ENCODE measurements at regions not wholly inside any gene's neighbourhood (a gene's known extent, or its start where the extent isn't known, plus 50 kb on each side); places are given as distances from the start of the nearest gene placed in this dataset.

DNA sequence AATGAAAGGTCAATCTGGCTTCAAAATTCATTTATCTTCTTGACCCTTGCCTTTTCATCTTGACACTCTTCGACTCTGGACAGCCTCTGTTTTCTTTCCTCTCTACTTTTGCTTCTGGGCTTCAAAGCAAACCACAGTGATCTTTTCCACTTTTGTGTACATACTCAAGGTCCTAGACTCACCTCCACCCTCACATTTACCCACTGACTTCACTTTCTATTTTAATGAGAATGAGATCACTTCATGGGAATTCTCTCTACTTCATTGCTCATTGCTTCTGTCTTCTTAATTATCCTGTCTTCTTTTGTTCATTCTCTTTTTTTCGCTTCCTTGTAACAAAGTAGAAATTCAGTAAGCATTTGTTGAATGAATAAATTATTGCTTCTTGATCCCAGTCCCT is 330.1 kb upstream of the HAND2 start:
- DNase-seq (ENCODE audit: extremely low read depth in 1 of 2, low read depth in 1 of 2), result no peak

DNA sequence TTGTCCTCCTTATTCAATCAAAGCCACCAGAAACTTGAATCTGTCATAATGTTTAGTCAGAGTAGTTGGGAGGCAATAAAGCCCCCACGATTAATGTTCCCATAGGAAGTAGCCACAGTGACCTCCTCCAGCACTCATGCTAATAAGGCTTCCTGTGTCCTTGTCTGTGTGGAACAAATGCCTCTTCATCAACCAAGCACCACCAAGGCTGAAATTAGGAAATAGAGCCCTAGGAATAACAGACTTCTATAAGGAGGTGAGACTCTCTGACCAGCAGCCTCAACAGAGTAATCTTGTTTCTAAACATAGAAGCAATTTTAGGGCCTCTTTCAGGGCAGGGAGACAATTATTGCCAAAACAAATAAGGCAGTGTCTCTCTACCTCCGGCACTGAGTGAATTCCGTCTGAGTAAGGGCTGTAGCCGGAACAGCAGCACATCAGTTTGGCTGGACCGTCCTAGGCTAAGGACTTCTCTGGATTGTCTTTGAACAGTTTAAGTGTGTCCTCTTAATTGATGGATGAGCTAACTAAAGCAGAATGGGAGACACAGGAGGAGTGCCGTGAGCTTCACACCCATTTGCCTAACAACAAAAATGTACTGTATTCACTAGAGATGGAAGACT is 329.2 kb upstream of the HAND2 start:
- DNase-seq (ENCODE audit: extremely low read depth in 1 of 2, low read depth in 1 of 2), result no peak

DNA sequence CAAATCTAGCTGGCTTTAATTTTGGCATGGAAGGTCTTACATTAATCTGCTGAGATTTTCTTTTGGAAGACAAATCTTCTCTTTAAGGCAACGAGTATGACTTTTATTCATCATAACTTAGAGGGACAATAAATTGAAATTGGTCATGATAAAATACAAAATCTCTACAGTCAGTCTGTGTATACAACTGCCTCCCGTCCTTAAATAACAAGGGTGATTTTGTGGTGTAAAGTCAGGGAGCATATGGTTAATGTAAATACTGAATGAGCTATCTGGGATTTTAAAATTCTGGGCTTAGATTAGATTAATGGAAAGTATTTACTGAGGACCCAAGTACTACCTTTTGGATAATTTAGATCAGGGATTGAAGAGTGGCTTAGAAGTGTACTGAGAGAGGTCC is 328.4 kb upstream of the HAND2 start:
- no peak for DNase-seq (ENCODE audit: extremely low read depth in 1 of 2, low read depth in 1 of 2)

DNA sequence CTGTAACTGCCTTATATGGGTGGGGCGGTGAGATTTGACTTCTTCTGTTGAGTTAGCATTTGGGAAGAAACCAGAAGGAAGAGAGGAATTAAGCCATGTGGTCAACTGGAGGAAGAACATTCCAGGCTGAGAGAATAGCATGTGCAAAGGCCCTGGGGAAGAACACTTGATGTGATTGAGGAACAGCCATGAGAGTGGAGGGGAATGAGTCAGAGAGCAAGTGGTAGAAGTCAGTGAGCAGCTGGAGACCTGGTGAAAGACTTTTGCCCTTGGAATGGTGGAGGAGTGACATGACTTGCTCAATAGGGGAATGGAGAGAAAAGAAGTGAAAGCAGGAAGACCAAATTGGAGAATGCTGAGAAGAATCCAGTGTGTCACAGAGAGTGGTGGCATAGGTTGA is 327.8 kb upstream of the HAND2 start:
- no peak for DNase-seq (ENCODE audit: extremely low read depth in 1 of 2, low read depth in 1 of 2)

DNA sequence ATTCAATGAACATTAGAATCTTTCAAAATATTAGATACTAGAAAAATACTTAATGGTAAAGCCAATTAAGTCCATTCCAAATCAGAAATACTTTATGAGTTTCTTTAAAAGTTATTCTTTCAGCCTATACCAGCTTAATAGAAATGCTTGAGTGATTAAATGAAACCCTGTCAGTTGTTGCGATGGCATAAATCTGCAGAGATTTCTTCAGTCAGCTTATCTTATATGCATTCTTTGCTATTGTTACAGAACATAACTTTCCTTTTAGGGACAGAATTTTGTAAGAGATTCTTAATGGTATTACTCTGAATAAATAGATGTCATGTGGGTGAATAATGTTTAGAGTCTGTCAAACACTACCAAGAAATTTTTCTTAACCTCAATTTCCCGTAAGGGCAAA is 325.0 kb upstream of the HAND2 start:
- no peak for DNase-seq (ENCODE audit: extremely low read depth in 1 of 2, low read depth in 1 of 2)

DNA sequence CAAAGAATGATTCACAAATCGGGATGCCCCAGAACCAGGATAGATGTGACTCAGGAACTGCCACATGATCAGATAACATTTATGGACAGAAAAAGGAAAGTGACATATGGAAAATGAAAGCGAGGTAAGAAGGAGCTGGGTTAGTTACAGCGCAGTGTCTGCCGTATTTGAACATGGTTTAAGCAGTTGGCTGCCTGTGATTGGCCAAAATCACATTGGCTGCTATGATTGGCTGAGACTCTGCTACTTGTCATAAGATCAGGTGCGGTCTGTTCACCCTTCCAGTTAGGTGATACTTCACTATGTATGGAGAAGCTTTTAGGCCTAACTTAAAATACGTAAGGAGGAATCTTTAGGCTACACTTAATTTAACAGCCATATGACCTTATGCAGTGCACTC is 322.7 kb upstream of the HAND2 start:
- no peak for DNase-seq (ENCODE audit: extremely low read depth in 1 of 2, low read depth in 1 of 2)

DNA sequence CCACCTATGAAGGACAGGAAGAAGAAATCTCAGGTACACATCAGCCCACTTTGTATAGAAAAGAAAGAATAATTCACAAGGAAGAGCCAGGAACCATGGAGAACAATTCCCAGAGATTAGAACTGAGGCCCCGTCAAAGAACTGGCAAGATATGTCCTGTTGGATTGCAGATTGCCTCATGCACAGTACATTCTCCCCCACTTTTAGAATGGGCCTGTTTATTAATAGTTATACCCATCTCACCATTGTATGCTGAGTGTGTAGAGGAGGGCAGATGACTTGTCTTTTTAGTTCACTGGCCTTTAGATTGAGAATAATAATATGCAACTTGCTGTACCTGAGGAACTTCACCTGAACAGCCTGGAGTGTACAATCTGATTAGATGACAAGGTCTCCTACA is 315.6 kb upstream of the HAND2 start:
- no peak for DNase-seq (ENCODE audit: extremely low read depth in 1 of 2, low read depth in 1 of 2)

DNA sequence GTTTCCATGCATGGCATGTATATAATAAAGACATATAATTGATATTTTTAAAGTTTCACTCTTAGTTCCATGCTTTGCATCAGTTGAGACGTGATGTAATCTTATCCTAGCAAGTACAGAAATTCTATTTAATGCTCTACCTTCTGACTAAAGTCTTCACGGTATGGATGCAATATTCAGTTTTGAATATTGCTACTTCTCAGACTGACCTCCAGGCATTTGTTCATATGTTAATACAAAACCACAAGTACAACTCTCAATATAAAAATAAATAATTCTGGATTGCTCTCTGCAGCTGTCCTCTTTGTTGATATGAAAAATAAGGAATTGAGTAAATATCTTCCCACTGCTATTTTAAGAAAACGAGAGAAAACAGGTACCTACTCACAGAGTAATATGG is 309.8 kb upstream of the HAND2 start:
- no peak for DNase-seq (ENCODE audit: extremely low read depth in 1 of 2, low read depth in 1 of 2)

DNA sequence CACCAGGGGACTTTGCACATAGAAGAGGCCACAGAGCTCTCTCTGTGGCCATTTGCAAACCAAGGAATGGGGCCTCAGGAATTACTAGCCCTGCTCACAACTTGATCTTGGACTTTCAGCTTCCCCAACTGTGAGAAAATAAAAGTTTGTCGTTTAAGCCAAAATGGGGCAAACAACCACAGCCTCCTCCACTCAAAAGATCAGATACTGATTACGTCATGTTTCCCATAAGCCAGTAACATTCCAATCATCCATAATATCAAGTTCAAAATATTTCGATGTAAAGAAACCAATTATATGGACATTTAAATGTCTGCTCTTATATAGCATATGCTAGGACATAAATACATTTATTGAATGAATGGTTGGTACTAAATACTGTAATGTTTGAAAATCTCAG is 307.5 kb upstream of the HAND2 start:
- no peak for DNase-seq (ENCODE audit: extremely low read depth in 1 of 2, low read depth in 1 of 2)

DNA sequence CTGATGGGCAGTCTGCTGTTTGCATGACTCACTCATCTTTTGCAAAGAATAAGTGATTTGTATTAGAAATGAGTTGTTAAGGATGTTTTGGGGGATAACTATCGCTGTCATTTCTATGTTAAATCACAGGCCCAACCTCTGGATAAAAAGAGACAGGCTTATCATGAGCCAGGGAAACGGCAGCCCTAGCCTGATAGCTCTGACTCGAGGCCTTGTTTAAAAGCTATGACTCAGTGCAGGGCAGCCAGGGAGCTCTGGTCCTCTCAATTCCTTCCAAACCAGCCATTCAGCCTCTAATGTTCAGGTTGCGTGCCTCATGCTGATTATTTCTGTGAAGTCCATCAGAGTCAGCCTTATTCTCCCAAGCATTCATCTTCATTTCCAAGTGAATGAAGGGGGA is 305.9 kb upstream of the HAND2 start:
- no peak for DNase-seq (ENCODE audit: extremely low read depth in 1 of 2, low read depth in 1 of 2)

DNA sequence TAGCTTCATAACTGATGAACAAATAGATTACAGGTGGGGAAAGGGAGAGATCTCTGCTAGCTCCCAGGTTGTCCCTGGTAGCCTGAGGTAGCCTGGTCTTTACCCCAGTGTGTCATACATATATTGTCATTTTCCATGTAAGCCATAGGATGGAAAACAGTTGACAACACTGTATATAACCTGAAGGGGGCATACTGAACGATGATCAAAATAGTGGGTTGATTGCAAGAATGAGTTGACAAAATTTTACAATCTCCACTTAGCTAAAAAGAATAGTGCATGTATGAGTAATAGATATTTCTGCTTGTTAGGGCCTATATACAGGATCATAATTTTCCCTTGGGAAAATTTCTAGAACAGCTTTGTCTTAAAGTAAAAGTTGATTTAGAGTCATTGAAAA is 304.1 kb upstream of the HAND2 start:
- no peak for DNase-seq (ENCODE audit: extremely low read depth in 1 of 2, low read depth in 1 of 2)

DNA sequence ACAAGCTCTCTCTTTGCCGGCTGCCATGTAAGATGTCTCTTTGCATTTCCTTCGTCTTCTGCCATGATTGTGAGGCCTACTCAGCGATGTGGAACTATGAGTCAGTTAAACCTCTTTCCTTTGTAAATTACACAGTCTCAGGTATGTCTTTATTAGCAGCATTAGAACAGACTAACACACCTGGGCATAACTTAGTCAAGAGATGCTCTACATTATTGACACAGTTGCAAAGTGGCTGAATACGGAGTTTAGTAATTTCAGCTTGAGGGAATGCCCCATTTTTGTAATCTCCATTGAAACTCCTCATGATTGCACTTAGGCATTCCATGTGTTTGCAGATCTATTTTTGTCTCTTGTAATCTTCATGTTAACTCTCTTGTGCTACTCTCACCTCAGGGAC is 299.5 kb upstream of the HAND2 start:
- no peak for DNase-seq (ENCODE audit: extremely low read depth in 1 of 2, low read depth in 1 of 2)

DNA sequence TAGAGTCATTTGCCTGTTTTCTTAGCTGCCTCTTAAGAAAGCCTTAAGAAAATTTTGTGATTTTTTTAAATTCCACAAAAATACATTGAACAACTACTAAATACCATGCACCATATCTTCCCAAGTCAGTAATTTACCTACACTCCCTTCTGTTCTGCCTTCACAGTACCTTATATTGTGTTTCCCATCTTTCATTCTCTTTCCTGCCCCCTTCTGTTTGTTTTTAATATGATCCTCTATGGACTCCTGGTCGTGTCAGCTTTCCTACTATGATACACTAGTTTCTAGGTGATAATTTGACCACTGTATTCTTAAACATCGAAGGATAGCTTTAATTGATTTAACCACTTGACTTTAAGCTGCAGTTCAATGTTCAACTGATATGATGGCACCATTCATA is 297.7 kb upstream of the HAND2 start:
- DNase-seq (ENCODE audit: extremely low read depth in 1 of 2, low read depth in 1 of 2), result no peak

DNA sequence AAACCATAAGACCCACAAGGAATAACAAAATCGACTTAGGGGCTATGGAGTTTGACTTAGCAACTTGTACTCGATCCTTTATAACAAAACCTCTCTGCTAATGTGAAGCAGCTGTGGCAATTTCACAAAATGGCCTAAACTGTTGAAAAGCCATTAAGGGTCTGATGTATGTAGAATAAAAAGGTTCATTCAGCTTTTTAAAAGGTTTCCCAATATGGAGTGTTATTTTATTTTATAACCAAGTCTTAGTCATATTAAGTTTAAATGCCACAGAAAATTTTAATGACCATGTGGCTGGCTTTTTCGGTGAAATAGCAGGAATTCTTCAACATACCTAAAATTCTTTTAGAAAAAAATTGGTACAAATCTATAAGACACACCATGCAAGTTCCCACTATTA is 291.8 kb upstream of the HAND2 start:
- no peak for DNase-seq (ENCODE audit: extremely low read depth in 1 of 2, low read depth in 1 of 2)

DNA sequence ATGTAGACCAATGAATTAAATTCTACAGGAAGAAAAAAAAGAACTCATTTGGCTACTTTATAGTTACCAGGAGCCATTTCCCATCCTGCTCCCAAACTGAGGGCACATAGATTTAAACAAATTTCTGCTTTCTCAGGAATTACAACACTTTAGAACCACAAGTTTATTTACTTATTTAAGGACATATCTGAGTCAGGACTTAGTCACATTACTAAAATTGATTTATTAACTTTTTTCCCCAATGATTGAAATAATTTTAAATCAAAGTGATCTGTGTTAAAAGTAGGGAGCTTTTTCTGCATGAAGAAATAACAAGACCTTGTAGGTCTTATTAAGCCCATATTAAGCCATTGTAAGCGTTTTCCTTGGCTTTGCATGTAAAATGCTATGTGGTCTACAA is 291.0 kb upstream of the HAND2 start:
- DNase-seq (ENCODE audit: extremely low read depth in 1 of 2, low read depth in 1 of 2), result no peak

DNA sequence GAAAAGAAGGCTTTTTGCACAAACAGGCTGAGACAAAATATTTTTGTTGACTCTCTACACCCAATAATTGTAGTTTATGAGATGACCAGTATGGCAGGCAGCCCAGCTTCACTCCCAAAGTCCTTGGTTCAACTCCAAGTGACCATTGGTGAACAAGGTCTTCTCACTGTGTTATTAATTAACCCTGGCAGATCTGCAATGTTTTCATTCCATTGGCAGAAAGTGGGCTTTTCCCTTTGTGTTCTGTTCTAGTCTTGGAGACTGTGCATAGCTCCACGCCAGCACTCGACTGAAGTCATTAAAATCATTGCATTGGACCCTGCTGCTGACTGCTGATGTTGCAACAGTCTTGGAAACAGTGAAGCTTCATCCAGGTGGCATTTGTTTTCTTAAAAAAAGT is 277.3 kb upstream of the HAND2 start:
- DNase-seq (ENCODE audit: extremely low read depth in 1 of 2, low read depth in 1 of 2), result no peak

DNA sequence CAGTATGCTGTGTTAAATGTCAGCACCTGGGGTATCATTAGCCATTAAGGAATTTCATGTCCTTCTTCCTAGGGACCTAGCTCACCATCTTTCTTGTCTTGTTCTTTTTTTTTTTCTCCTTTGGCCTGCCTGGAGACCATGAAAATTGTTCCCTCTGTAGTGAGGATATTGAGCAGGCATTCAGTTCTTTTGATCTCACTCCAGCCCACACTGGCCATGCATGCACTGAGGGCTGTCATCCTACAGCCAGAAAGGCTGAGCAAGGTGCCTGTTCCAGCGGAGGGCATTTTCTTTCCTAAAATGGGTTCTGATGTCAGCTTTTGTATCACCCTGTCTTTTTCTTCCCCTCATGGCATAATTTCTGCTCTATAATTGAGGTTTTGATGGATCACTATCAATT is 275.9 kb upstream of the HAND2 start:
- no peak for DNase-seq (ENCODE audit: extremely low read depth in 1 of 2, low read depth in 1 of 2)

DNA sequence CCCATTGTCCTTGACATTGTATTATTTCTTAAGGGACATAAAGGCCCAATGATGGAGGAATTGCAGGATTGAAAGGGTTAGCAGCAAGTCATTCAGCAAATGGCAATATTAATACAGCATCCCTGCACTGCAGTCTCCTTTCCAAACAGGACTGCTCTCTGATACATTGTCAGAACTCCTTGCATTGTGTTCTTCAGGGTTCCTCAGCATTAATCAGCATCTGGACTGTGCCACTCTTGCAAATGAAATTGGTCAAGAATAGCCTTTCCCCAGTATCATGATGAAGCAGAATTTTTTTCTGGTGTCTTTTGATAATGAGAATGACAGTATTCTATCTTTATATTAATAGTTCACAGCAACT is 272.6 kb upstream of the HAND2 start:
- no peak for DNase-seq (ENCODE audit: extremely low read depth in 1 of 2, low read depth in 1 of 2)

DNA sequence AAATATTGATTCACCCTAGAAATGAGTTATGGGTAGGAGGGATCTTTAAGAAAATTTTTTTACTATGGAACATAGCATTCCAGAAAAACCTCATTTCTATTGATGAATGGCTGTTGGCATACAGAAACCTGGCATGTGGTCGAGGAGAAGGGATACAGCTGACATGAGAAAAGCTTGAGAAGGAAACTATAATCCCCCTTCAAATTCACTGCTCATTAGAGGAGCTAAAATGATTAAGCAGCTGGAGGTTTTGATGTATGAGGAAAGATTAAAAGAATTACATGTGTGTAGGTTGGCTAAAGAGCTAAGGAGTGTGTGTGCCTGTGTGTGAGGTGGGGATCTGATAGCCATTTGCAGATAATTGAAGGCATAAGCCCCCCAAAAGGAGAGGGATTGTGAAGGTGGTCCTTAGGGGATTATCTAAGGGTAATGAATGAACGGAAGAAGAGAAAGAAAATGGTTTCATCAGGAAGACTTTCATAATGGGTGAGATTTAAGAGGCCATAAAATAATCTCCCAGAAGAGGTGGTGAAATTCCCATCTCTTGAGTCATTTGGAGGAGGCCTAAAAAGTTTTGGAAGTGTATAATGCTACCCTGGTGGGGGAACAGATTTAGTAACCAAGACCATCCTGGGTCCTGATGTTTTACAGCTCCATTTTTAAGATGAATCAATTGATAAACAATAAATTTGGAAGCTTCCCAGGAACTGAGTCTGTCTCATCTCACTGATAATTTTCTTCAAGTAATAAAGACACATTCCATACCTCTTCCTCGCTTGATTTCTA is 272.0 kb upstream of the HAND2 start:
- DNase-seq (ENCODE audit: extremely low read depth in 1 of 2, low read depth in 1 of 2), result no peak

DNA sequence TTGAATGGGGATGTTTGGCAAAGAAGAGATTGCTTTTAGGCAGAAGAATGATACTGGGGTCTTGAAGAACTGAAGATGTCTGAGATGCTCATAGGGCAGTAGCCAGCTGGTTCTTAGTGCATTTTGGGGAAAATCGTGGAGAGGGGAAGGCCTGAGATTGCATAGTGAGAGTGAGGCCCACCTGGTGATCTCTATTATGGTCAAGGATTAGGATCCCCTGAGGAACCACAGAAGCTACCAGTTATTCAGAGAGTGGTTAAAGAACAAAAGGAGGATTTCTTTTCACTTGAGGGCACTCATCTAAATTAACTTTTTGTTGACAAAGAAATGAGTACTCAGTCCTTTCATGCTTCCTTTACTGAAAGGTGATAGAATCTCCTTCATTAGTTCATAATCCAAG is 271.3 kb upstream of the HAND2 start:
- no peak for DNase-seq (ENCODE audit: extremely low read depth in 1 of 2, low read depth in 1 of 2)

DNA sequence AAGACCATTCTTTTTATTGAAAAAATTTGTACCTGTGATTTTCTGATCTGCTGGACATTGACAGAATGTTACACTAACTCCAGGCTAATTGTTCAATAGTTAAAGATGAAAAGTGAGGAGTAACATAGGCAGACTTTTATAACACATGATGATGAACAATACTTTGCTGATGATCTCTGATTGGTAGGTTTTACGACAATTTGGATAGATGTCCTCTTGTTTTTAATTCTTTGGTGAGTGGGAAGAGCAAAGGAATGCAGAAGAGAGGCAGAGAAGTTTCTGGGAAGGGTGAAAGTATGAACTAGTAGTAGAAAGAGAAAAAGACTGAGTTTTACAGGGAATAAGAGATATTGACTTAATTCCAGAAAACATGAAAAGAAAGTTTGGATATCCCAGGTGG is 267.3 kb upstream of the HAND2 start:
- no peak for DNase-seq (ENCODE audit: extremely low read depth in 1 of 2, low read depth in 1 of 2)

DNA sequence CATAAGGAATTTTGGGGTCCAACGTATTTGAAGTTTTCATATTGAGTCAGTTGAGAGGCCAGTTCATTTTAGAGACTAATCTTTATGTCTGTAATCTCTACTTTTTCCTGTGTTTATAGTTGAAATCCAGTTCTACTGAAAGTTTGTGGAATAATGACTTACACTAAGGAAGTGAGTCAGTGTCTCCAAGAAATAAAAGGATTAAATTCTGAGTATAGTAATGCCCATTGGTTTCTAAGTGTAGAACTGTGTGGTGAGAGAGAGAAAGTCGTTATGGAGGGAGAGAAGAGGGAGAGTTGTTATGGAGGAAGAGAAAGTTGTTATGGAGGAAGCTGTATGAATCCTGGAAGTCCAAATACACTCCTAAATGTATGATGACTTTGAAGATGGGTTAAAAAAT is 264.6 kb upstream of the HAND2 start:
- no peak for DNase-seq (ENCODE audit: extremely low read depth in 1 of 2, low read depth in 1 of 2)

DNA sequence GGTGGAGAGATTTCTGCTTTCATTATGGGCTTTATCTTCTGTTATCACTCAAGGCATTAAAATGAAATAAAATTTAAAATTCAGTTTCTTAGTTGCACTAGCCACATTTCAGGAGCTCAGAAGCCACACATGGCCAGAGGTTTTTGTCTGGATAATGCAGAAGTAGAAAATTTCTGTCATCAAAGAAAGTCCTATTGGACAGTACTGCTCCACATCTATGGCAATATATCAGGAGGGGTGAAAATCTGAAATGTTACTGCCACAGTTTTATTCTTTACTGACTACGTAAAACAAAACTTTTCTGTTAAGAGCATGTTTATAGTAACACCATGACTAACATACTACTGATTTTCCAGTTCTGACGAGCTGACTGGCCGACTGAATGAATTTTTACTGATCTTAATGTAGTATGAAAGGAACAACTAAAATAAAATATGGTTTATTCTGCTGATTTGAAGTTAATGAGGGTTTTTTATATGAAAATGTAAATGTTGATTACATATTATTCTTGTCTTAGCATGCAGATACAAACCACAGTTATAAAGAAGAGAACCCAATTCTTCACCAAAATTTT is 264.0 kb upstream of the HAND2 start:
- no peak for DNase-seq (ENCODE audit: extremely low read depth in 1 of 2, low read depth in 1 of 2)
